Sigmoid colon (tissue), 4 donors: ENCODE measurements at regions not wholly inside any gene's neighbourhood (a gene's known extent, or its start where the extent isn't known, plus 50 kb on each side); places are given as distances from the start of the nearest gene placed in this dataset.

Experiments used
- EP300 ChIP-seq, 4 donors: sonication (generic); formaldehyde crosslinking; IDR thresholded peaks; one replicate each; pipeline ENCODE4 v1.6.1; 2017; ENCODE audit warnings: antibody characterized with exemption in 4 of 4
- POLR2A ChIP-seq, 2 donors: fragments of 450-650 bp; IDR thresholded peaks; one replicate each; pipeline ENCODE4 v1.6.1; 2016; ENCODE audit warnings: antibody characterized with exemption in 2 of 2, mild to moderate bottlenecking in 2 of 2, moderate library complexity in 2 of 2
- TF ChIP-seq, protein P1 (sequence below), 4 experiments: fragments of 450-650 bp in 3 of 4; fragments of 200-600 bp in 1 of 4; IDR thresholded peaks; one replicate each; pipeline ENCODE4 v1.5.1; 2016 to 2019; ENCODE audit warnings: antibody characterized with exemption in 4 of 4, mild to moderate bottlenecking in 3 of 4, moderate library complexity in 2 of 4

DNA sequence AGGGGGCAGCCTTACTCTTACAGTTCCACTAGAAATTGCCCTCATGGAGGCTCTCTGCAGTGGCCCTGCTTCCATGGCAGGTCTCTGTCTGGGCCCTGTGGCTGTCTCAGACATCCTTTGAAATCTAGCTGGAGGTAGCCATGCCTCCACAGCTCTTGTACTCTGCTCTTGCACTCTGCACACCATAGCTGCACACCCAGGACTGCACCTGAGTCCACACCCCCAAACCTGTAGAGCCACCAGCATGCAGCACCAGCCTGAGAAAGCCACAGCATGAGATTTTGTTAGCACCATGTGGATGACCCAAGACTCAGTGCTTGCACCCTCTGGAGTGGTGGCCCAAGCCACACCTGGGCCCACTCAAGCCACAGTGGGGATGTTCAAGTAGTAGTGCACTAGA lies 376.2 kb upstream of the RND3 start:
- TF ChIP-seq, protein P1, sequence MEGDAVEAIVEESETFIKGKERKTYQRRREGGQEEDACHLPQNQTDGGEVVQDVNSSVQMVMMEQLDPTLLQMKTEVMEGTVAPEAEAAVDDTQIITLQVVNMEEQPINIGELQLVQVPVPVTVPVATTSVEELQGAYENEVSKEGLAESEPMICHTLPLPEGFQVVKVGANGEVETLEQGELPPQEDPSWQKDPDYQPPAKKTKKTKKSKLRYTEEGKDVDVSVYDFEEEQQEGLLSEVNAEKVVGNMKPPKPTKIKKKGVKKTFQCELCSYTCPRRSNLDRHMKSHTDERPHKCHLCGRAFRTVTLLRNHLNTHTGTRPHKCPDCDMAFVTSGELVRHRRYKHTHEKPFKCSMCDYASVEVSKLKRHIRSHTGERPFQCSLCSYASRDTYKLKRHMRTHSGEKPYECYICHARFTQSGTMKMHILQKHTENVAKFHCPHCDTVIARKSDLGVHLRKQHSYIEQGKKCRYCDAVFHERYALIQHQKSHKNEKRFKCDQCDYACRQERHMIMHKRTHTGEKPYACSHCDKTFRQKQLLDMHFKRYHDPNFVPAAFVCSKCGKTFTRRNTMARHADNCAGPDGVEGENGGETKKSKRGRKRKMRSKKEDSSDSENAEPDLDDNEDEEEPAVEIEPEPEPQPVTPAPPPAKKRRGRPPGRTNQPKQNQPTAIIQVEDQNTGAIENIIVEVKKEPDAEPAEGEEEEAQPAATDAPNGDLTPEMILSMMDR (IDR thresholded peaks at IDR 0.05) = no peak
- TF ChIP-seq POLR2A (IDR thresholded peaks at IDR 0.05) = no peak
- TF ChIP-seq EP300 (IDR thresholded peaks at IDR 0.05) = no peak
